HepG2 (cell line): ENCODE measurements at regions not wholly inside any gene's neighbourhood (a gene's known extent, or its start where the extent isn't known, plus 50 kb on each side); places are given as distances from the start of the nearest gene placed in this dataset.

ENCODE experiments used
- ARID5B ChIP-seq: IDR thresholded peaks from 2 replicates; pipeline ENCODE4 v1.4.0; 2020; ENCODE audit warnings: mild to moderate bottlenecking, missing genetic modification reagents
- ATF7 ChIP-seq, 2 experiments: fragments of 450-650 bp in 1 of 2; sonication (generic) in 1 of 2; formaldehyde crosslinking in 1 of 2; IDR thresholded peaks; 2 replicates each; pipeline versions ENCODE4 v1.4.0 to v1.6.1; 2016 to 2020; ENCODE audit warnings: antibody characterized with exemption in 1 of 2, mild to moderate bottlenecking in 1 of 2, missing genetic modification reagents in 1 of 2
- BATF2 ChIP-seq: sonication (generic); formaldehyde crosslinking; IDR thresholded peaks from 2 replicates; pipeline ENCODE4 v1.8.0; 2022; ENCODE audit warnings: mild to moderate bottlenecking, missing genetic modification reagents, moderate library complexity
- BRF2 ChIP-seq: sonication (generic); formaldehyde crosslinking; IDR thresholded peaks from 2 replicates; pipeline ENCODE4 v1.8.1; 2022; ENCODE audit warnings: mild to moderate bottlenecking, missing genetic modification reagents
- CREBL2 ChIP-seq: sonication (generic); formaldehyde crosslinking; IDR thresholded peaks from 2 replicates; pipeline ENCODE4 v1.8.1; 2023; ENCODE audit warnings: missing genetic modification reagents, mild to moderate bottlenecking, borderline replicate concordance
- HNF4G ChIP-seq, 2 experiments: sonication (generic) in 1 of 2; formaldehyde crosslinking in 1 of 2; IDR thresholded peaks; 2 replicates each; pipeline versions ENCODE4 v1.4.0 to v1.6.1; 2011 to 2020; ENCODE audit warnings: borderline replicate concordance in 2 of 2, low read depth in 2 of 2, mild to moderate bottlenecking in 2 of 2, low read length in 1 of 2, missing genetic modification reagents in 1 of 2, moderate library complexity in 1 of 2
- JUNB ChIP-seq: sonication (generic); formaldehyde crosslinking; IDR thresholded peaks from 2 replicates; pipeline ENCODE4 v1.8.0; 2022; ENCODE audit warnings: missing genetic modification reagents, mild to moderate bottlenecking, borderline replicate concordance
- KDM6A ChIP-seq: IDR thresholded peaks from 2 replicates; pipeline ENCODE4 v1.6.1; 2016; ENCODE audit warnings: low read depth
- MIXL1 ChIP-seq: IDR thresholded peaks from 2 replicates; pipeline ENCODE4 v1.6.1; 2016
- NFYB ChIP-seq: sonication (generic); formaldehyde crosslinking; IDR thresholded peaks from 2 replicates; pipeline ENCODE4 v1.4.0; 2020; ENCODE audit warnings: missing genetic modification reagents
- NONO ChIP-seq, 2 experiments: fragments of 450-650 bp in 1 of 2; sonication (generic) in 1 of 2; formaldehyde crosslinking in 1 of 2; IDR thresholded peaks in 1 of 2; conservative IDR thresholded peaks in 1 of 2; 2 replicates each; pipeline versions ENCODE4 v1.6.1 to v1.8.0; 2017 to 2022; ENCODE audit warnings: mild to moderate bottlenecking in 1 of 2, missing genetic modification reagents in 1 of 2, moderate library complexity in 1 of 2
- TCF7 ChIP-seq: sonication (generic); IDR thresholded peaks from 2 replicates; pipeline ENCODE4 v1.6.1; 2016; ENCODE audit warnings: antibody characterized with exemption, low read depth
- TEF ChIP-seq: sonication (generic); formaldehyde crosslinking; IDR thresholded peaks from 2 replicates; pipeline ENCODE4 v1.5.0; 2020; ENCODE audit warnings: missing genetic modification reagents
- THRA ChIP-seq: sonication (generic); formaldehyde crosslinking; IDR thresholded peaks from 2 replicates; pipeline ENCODE4 v1.4.0; 2020; ENCODE audit warnings: missing genetic modification reagents, borderline replicate concordance
- ZNF777 ChIP-seq: sonication (generic); formaldehyde crosslinking; IDR thresholded peaks from 2 replicates; pipeline ENCODE4 v1.4.0; 2020; ENCODE audit warnings: missing genetic modification reagents
- ZXDC ChIP-seq: sonication (generic); formaldehyde crosslinking; IDR thresholded peaks from 2 replicates; pipeline ENCODE4 v1.5.0; 2020; ENCODE audit warnings: mild to moderate bottlenecking, missing genetic modification reagents

GRCh38 chr9:91060520-91061343, 259.1 kb downstream of the SYK start (continued):
- TF ChIP-seq ZXDC (CRISPR knock-in tag), result no peak
- peak; percentile 80 for TF ChIP-seq ARID5B (CRISPR knock-in tag)
- TF ChIP-seq BATF2, result no peak
- no peak for TF ChIP-seq MIXL1 (CRISPR knock-in tag)
- no peak for TF ChIP-seq BRF2
- TF ChIP-seq JUNB (CRISPR knock-in tag), result no peak
- 0 out of 2 replicates have a peak, but pooled peaks have one; percentile 5 for TF ChIP-seq HNF4G (IDR thresholded peaks at IDR 0.05; ENCODE audit: borderline replicate concordance, low read depth, low read length)
- no peak for TF ChIP-seq HNF4G (CRISPR knock-in tag; IDR thresholded peaks at IDR 0.05; ENCODE audit: borderline replicate concordance, low read depth)
- no peak for TF ChIP-seq CREBL2
- no peak for TF ChIP-seq NFYB (CRISPR knock-in tag)
- TF ChIP-seq THRA (CRISPR knock-in tag), result 0 out of 2 replicates have a peak, but pooled peaks have one; percentile 41
- TF ChIP-seq ZNF777 (CRISPR knock-in tag), result no peak
- peak; percentile 37; the same call in 1 of the 2 replicates for TF ChIP-seq ATF7 (IDR thresholded peaks at IDR 0.05)
- TF ChIP-seq ATF7 (CRISPR knock-in tag; IDR thresholded peaks at IDR 0.05), result no peak
- peak; percentile 57 for TF ChIP-seq TCF7
- TF ChIP-seq TEF (CRISPR knock-in tag), result no peak
- peak; percentile 71 for TF ChIP-seq KDM6A
- TF ChIP-seq NONO (IDR thresholded peaks at IDR 0.05), result no peak
- TF ChIP-seq NONO (CRISPR knock-in tag; conservative IDR thresholded peaks at IDR 0.05), result no peak
